NT2/D1 (cell line): ENCODE measurements at regions not wholly inside any gene's neighbourhood (a gene's known extent, or its start where the extent isn't known, plus 50 kb on each side); places are given as distances from the start of the nearest gene placed in this dataset.

Source experiments
- YY1 ChIP-seq: IDR thresholded peaks from 2 replicates; pipeline ENCODE4 v1.6.1; 2011; ENCODE audit not compliant: insufficient read length, insufficient read depth
- ZNF274 ChIP-seq: IDR thresholded peaks from 2 replicates; pipeline ENCODE4 v1.6.1; 2011; ENCODE audit warnings: mild to moderate bottlenecking, low read depth, low read length

DNA sequence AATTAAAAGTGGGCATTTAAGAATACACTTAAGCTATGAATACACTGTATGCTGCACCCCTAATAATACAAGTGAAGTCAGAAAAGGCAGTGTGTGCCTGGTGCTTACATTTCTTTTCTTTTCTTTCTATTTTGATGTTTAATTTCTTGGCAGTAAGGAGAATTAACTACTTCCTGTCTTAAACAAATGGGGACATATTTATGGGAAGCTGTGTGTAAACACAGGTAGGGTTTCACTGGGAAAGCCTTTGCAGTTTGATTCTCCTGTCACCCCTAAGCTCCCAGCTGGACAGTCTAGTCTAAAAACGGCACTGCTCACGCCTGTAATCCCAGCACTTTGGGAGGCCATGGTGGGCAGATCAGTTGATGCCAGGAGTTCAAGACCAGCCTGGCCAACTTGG lies 146.0 kb downstream of the MIS18A start:
- TF ChIP-seq YY1, result no peak
- TF ChIP-seq ZNF274, result no peak
